Stomach (tissue), 8 donors: ENCODE measurements at regions not wholly inside any gene's neighbourhood (a gene's known extent, or its start where the extent isn't known, plus 50 kb on each side); places are given as distances from the start of the nearest gene placed in this dataset.

ENCODE experiments used
- DNase-seq, 2 donors: peaks; one replicate each; pipeline versions ENCODE4 v3.0.0 to v3.0.0-alpha.2; 2013 to 2019
- H3K27ac ChIP-seq, 5 donors: fragments of 200-600 bp in 4 of 5; sonication (generic) in 4 of 5; one replicate each; pipeline ENCODE4 v1.5.1; 2013 to 2019; ENCODE audit warnings: mild to moderate bottlenecking in 1 of 5, moderate library complexity in 1 of 5
- H3K27me3 ChIP-seq, 3 donors: fragments of 200-600 bp; sonication (generic); one replicate each; pipeline ENCODE4 v1.5.1; 2017 to 2019; ENCODE audit warnings: mixed run types in 1 of 3
- H3K36me3 ChIP-seq, 4 donors: fragments of 200-600 bp; sonication (generic); 1 replicate in 3 of 4; 2 replicates in 1 of 4; pipeline ENCODE4 v1.5.1; 2016 to 2019
- H3K4me1 ChIP-seq, 4 donors: fragments of 200-600 bp; sonication (generic); one replicate each; pipeline ENCODE4 v1.5.1; 2016 to 2019
- H3K4me3 ChIP-seq, 4 donors: fragments of 200-600 bp; sonication (generic) in 3 of 4; one replicate each; pipeline ENCODE4 v1.5.1; 2016 to 2019; ENCODE audit warnings: mild to moderate bottlenecking in 1 of 4
- H3K9me3 ChIP-seq, 4 donors: fragments of 200-600 bp; sonication (generic); one replicate each; pipeline ENCODE4 v1.5.1; 2016 to 2019
- CTCF ChIP-seq, 7 experiments: fragments of 450-650 bp in 4 of 7; fragments of 200-600 bp in 3 of 7; sonication (generic) in 3 of 7; IDR thresholded peaks; one replicate each; pipeline ENCODE4 v1.5.1; 2016 to 2019; ENCODE audit warnings: antibody characterized with exemption in 7 of 7, control low read depth in 2 of 7, mild to moderate bottlenecking in 1 of 7
- EP300 ChIP-seq: sonication (generic); formaldehyde crosslinking; IDR thresholded peaks from one replicate; pipeline ENCODE4 v1.6.1; 2017; ENCODE audit warnings: antibody characterized with exemption
- POLR2A ChIP-seq, 4 donors: fragments of 450-650 bp; IDR thresholded peaks; one replicate each; pipeline ENCODE4 v1.6.1; 2016; ENCODE audit warnings: antibody characterized with exemption in 4 of 4, control low read depth in 2 of 4, mild to moderate bottlenecking in 1 of 4, moderate library complexity in 1 of 4
- POLR2AphosphoS5 ChIP-seq, 3 donors: sonication (generic); formaldehyde crosslinking; IDR thresholded peaks; one replicate each; pipeline ENCODE4 v1.6.1; 2016; ENCODE audit warnings: antibody characterized with exemption in 3 of 3
- WGBS, 5 donors: extraction: QIAGEN DNeasy Blood & Tissue Kit in 3 of 5; methylation state at CpG; one replicate each; pipeline versions ENCODE4 v1.1.5 to v1.1.7; 2013 to 2018; 5-methylcytosine and 5-hydroxymethylcytosine counted together
- intact Hi-C: fragments of 100-400 bp; cut with DNase I; formaldehyde crosslinking; loops from one replicate; pipeline ENCODE4 v1.15.1; 2023; ENCODE audit warnings: low total_unique reads
- donor health status: healthy with polysubstance abuse.
- donor health status: Bipolar disorder and iron deficiency.
- donor health status: healthy.

- no peak for DNase-seq
- 69 to 81% (median 76%) methylated on average over 2 of the region's 2 CpGs for WGBS, 5 donors
- Histone ChIP-seq H3K4me1 (no peaks in the 10 kb centered on the region), H3K4me3 (no peak overlapping the region), H3K36me3 (no peaks in the 10 kb centered on the region), H3K27ac (no peak overlapping the region), H3K27me3 (no peaks in the 10 kb centered on the region), H3K9me3 (no peaks in the 10 kb centered on the region)
- TF ChIP-seq EP300 (no peak), CTCF (IDR thresholded peaks at IDR 0.05) (no peak), POLR2AphosphoS5 (IDR thresholded peaks at IDR 0.05) (no peak), POLR2A (IDR thresholded peaks at IDR 0.05) (no peak)
- intact Hi-C loops = no loop called here
These were observed 133.7 kb upstream of the LRRN1 start for GRCh38 chr3:3665546-3665945.

- H3K27ac ChIP-seq = no peak overlapping the region
- TF ChIP-seq CTCF (IDR thresholded peaks at IDR 0.05) = no peak
- no peak for TF ChIP-seq POLR2AphosphoS5 (IDR thresholded peaks at IDR 0.05)
- H3K4me3 ChIP-seq = no peak overlapping the region
- DNase-seq = no peak
- no peaks in the 10 kb centered on the region for H3K27me3 ChIP-seq
- H3K4me1 ChIP-seq = no peaks in the 10 kb centered on the region
- H3K36me3 ChIP-seq = no peaks in the 10 kb centered on the region
- intact Hi-C loops = no loop called here
- H3K9me3 ChIP-seq = no peaks in the 10 kb centered on the region
- WGBS, 5 donors = 62 to 71% (median 68%) methylated on average over 5 of the region's 5 CpGs
These were observed 134.3 kb upstream of the LRRN1 start for GRCh38 chr3:3664935-3665334.

GRCh38 chr3:3662610-3663009 lies 136.6 kb upstream of the LRRN1 start:
- TF ChIP-seq EP300 (no peak), POLR2AphosphoS5 (IDR thresholded peaks at IDR 0.05) (no peak), CTCF (IDR thresholded peaks at IDR 0.05) (no peak)
- Histone ChIP-seq H3K27ac (no peak overlapping the region), H3K36me3 (no peaks in the 10 kb centered on the region), H3K4me3 (no peak overlapping the region), H3K9me3 (peaks cover 0 to 11% (median 5%) of the 10 kb centered on the region in 4 donors), H3K27me3 (no peaks in the 10 kb centered on the region), H3K4me1 (no peaks in the 10 kb centered on the region)
- no peak for DNase-seq
- 71 to 74% (median 71%) methylated on average over 4 of the region's 4 CpGs for WGBS, 5 donors
- intact Hi-C loops = no loop called here

GRCh38 chr3:3654916-3655315 lies 144.3 kb upstream of the LRRN1 start:
- intact Hi-C loops = no loop called here
- H3K9me3 ChIP-seq = peaks cover 0 to 11% (median 5%) of the 10 kb centered on the region in 4 donors
- 86 to 94% (median 91%) methylated on average over 2 of the region's 2 CpGs for WGBS, 5 donors
- H3K27ac ChIP-seq = no peak overlapping the region
- no peak overlapping the region for H3K4me3 ChIP-seq
- H3K27me3 ChIP-seq = no peaks in the 10 kb centered on the region
- H3K4me1 ChIP-seq = no peaks in the 10 kb centered on the region
- H3K36me3 ChIP-seq = no peaks in the 10 kb centered on the region
- TF ChIP-seq EP300 = no peak
- no peak for TF ChIP-seq CTCF (IDR thresholded peaks at IDR 0.05)
- TF ChIP-seq POLR2A (IDR thresholded peaks at IDR 0.05) = no peak
- TF ChIP-seq POLR2AphosphoS5 (IDR thresholded peaks at IDR 0.05) = no peak
- no peak for DNase-seq
